Choroid plexus epithelial cell (primary cell): ENCODE measurements at regions not wholly inside any gene's neighbourhood (a gene's known extent, or its start where the extent isn't known, plus 50 kb on each side); places are given as distances from the start of the nearest gene placed in this dataset.
A peak's percentile ranks its signal among the peaks of the same experiment; 100 is the strongest.

Experiments used
- DNase-seq: peaks from one replicate; pipeline ENCODE4 v3.0.0-alpha.2; 2010; ENCODE audit warnings: low read depth
- H3K4me3 ChIP-seq: 2 replicates; pipeline ENCODE4 v1.5.1; 2011; ENCODE audit warnings: low read depth, mild to moderate bottlenecking, control low read depth, low read length, moderate library complexity
- CTCF ChIP-seq: conservative IDR thresholded peaks from 2 replicates; pipeline ENCODE4 v1.5.1; 2011; ENCODE audit warnings: low read depth, mild to moderate bottlenecking, control low read depth, inconsistent platforms, low read length, moderate library complexity

GRCh38 chr2:120538691-120539423, 192.9 kb downstream of the INHBB start:
- TF ChIP-seq CTCF = no peak
- DNase-seq = no peak

GRCh38 chr2:120539424-120539936, 193.5 kb downstream of the INHBB start:
- DNase-seq = no peak
- no peak for TF ChIP-seq CTCF
- no peak overlapping the region for H3K4me3 ChIP-seq

More at GRCh38 chr2:120538691-120539423, 192.9 kb downstream of the INHBB start:
- H3K4me3 ChIP-seq = no peak overlapping the region

- no peak for TF ChIP-seq CTCF
- DNase-seq = peak; percentile 98
- H3K4me3 ChIP-seq = no peak overlapping the region
Observed at GRCh38 chr2:120539937-120540718, 194.2 kb downstream of the INHBB start.

- no peak for TF ChIP-seq CTCF
- DNase-seq = no peak
- H3K4me3 ChIP-seq = no peak overlapping the region
Observed at GRCh38 chr2:120540719-120541552, 194.7 kb upstream of the GLI2 start.

GRCh38 chr2:120541553-120541932, 194.1 kb upstream of the GLI2 start:
- TF ChIP-seq CTCF = no peak
- peak; percentile 39 for DNase-seq
- H3K4me3 ChIP-seq = no peak overlapping the region

GRCh38 chr2:120541972-120542670, 193.5 kb upstream of the GLI2 start:
- no peak for DNase-seq
- H3K4me3 ChIP-seq = no peak overlapping the region
- no peak for TF ChIP-seq CTCF
